ENCODE measurements at regions not wholly inside any gene's neighbourhood (a gene's known extent, or its start where the extent isn't known, plus 50 kb on each side); places are given as distances from the start of the nearest gene placed in this dataset.

DNA sequence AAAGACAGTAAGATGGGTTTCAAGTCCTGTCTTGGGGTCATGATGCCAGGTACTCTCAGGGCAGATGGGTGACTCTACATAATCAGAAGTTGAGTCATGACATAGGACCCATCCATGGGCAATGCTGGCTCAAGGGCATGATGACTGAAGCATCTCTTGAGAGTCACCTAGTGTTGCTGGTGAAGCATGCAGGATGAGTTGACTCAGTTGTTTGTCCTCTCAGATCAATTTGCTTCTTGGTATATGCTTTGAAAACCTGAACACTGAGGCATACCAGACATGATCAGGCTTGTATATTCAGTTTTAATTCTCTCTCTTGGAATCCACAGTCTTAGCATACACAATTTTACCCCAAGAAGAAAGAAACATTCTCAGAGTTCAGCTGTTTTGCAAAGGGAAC is 658.9 kb upstream of the NXPH2 start:
- no peaks in the 10 kb centered on the region for H3F3A ChIP-seq (ENCODE audit: insufficient read depth, low read length)
- no peak overlapping the region for H3K9ac ChIP-seq (ENCODE audit: low read length)
- H3K9me2 ChIP-seq (ENCODE audit: low read depth, low read length): no peaks in the 10 kb centered on the region
- no peak overlapping the region for H2AFZ ChIP-seq (ENCODE audit: low read length)
- H3K27me3 ChIP-seq (ENCODE audit: insufficient read depth, low read length): no peaks in the 10 kb centered on the region
- no peaks in the 10 kb centered on the region for H3K36me3 ChIP-seq (ENCODE audit: insufficient read depth, low read length)
- no peaks in the 10 kb centered on the region for H3K4me1 ChIP-seq (ENCODE audit: insufficient read depth, low read length, severe bottlenecking)
- H3K27ac ChIP-seq (ENCODE audit: low read depth, low read length, poor library complexity, severe bottlenecking): no peak overlapping the region
- H4K20me1 ChIP-seq (ENCODE audit: insufficient read depth, low read length): no peaks in the 10 kb centered on the region
- H3K4me3 ChIP-seq (ENCODE audit: low read depth, low read length, poor library complexity, severe bottlenecking): no peak overlapping the region
- H3K4me2 ChIP-seq (ENCODE audit: low read length): no peak overlapping the region
- no peaks in the 10 kb centered on the region for H3K9me3 ChIP-seq (ENCODE audit: low read length)
- TF ChIP-seq CTCF (IDR thresholded peaks at IDR 0.05; ENCODE audit: low read length): no peak
- TF ChIP-seq EZH2 (IDR thresholded peaks at IDR 0.05; ENCODE audit: borderline replicate concordance, low read length): no peak
- no peaks in the 10 kb centered on the region for H3K79me2 ChIP-seq (ENCODE audit: insufficient read depth, low read length)

DNA sequence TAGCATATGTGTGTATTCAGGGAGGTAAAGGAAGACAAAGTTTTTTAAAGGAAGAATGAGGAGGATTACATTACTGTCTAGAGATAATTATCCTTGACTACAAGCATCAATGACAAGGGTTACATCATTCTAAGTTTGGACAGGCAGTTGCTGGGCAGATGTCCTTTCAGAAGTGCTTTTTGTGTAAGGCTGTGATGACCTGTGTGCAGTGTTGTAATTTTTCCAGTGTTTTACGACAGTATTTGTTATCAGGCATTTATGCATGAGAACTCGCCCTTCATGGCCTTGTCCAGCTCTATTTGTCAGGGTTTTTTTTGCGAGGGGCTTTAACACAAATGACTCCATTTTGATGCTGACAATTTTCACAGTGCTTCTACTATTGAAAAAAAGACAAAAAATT is 658.3 kb upstream of the NXPH2 start:
- Histone ChIP-seq H3F3A (ENCODE audit: insufficient read depth, low read length) (no peaks in the 10 kb centered on the region), H3K9ac (ENCODE audit: low read length) (no peak overlapping the region)

GRCh38 chr2:139427164-139427563 is 647.0 kb upstream of the NXPH2 start:
- TF ChIP-seq EZH2 (IDR thresholded peaks at IDR 0.05; ENCODE audit: borderline replicate concordance, low read length) (no peak), CTCF (IDR thresholded peaks at IDR 0.05; ENCODE audit: low read length) (no peak)
- H4K20me1 ChIP-seq (ENCODE audit: insufficient read depth, low read length): no peaks in the 10 kb centered on the region
- no peaks in the 10 kb centered on the region for H3K4me1 ChIP-seq (ENCODE audit: insufficient read depth, low read length, severe bottlenecking)
- no peaks in the 10 kb centered on the region for H3K9me3 ChIP-seq (ENCODE audit: low read length)
- H3F3A ChIP-seq (ENCODE audit: insufficient read depth, low read length): no peaks in the 10 kb centered on the region
- H3K79me2 ChIP-seq (ENCODE audit: insufficient read depth, low read length): no peaks in the 10 kb centered on the region
- no peaks in the 10 kb centered on the region for H3K9me2 ChIP-seq (ENCODE audit: low read depth, low read length)
- no peaks in the 10 kb centered on the region for H3K27me3 ChIP-seq (ENCODE audit: insufficient read depth, low read length)
- H3K4me2 ChIP-seq (ENCODE audit: low read length): no peak overlapping the region
- no peak overlapping the region for H3K9ac ChIP-seq (ENCODE audit: low read length)
- H3K36me3 ChIP-seq (ENCODE audit: insufficient read depth, low read length): no peaks in the 10 kb centered on the region
- no peak overlapping the region for H2AFZ ChIP-seq (ENCODE audit: low read length)
- no peak overlapping the region for H3K4me3 ChIP-seq (ENCODE audit: low read depth, low read length, poor library complexity, severe bottlenecking)
- no peak overlapping the region for H3K27ac ChIP-seq (ENCODE audit: low read depth, low read length, poor library complexity, severe bottlenecking)

More for the DNA sequence above, 658.3 kb upstream of the NXPH2 start:
- no peaks in the 10 kb centered on the region for H3K79me2 ChIP-seq (ENCODE audit: insufficient read depth, low read length)
- no peaks in the 10 kb centered on the region for H3K4me1 ChIP-seq (ENCODE audit: insufficient read depth, low read length, severe bottlenecking)
- no peak overlapping the region for H2AFZ ChIP-seq (ENCODE audit: low read length)
- H3K4me2 ChIP-seq (ENCODE audit: low read length): no peak overlapping the region
- no peaks in the 10 kb centered on the region for H3K9me3 ChIP-seq (ENCODE audit: low read length)
- no peak overlapping the region for H3K4me3 ChIP-seq (ENCODE audit: low read depth, low read length, poor library complexity, severe bottlenecking)
- TF ChIP-seq CTCF (IDR thresholded peaks at IDR 0.05; ENCODE audit: low read length) (no peak), EZH2 (IDR thresholded peaks at IDR 0.05; ENCODE audit: borderline replicate concordance, low read length) (no peak)
- no peaks in the 10 kb centered on the region for H4K20me1 ChIP-seq (ENCODE audit: insufficient read depth, low read length)
- no peaks in the 10 kb centered on the region for H3K9me2 ChIP-seq (ENCODE audit: low read depth, low read length)
- no peaks in the 10 kb centered on the region for H3K36me3 ChIP-seq (ENCODE audit: insufficient read depth, low read length)
- no peak overlapping the region for H3K27ac ChIP-seq (ENCODE audit: low read depth, low read length, poor library complexity, severe bottlenecking)
- H3K27me3 ChIP-seq (ENCODE audit: insufficient read depth, low read length): no peaks in the 10 kb centered on the region

Data from OCI-LY1 (cell line).